PC-3 (cell line): ENCODE measurements at regions not wholly inside any gene's neighbourhood (a gene's known extent, or its start where the extent isn't known, plus 50 kb on each side); places are given as distances from the start of the nearest gene placed in this dataset.

Experiments used
- CTCF ChIP-seq: fragments of 300-600 bp; sonication (generic); conservative IDR thresholded peaks from 2 replicates; pipeline ENCODE4 v1.5.1; 2017; ENCODE audit warnings: antibody characterized with exemption, low read depth, mild to moderate bottlenecking, low read length
- EZH2 ChIP-seq: fragments of 300-600 bp; sonication (generic); IDR thresholded peaks from one replicate; pipeline ENCODE4 v1.6.1; 2017; ENCODE audit warnings: antibody characterized with exemption, mild to moderate bottlenecking, low read length; ENCODE audit not compliant: unreplicated experiment

GRCh38 chr11:120054753-120055045 is 83.2 kb downstream of the TRIM29 start:
- TF ChIP-seq CTCF, result no peak
- TF ChIP-seq EZH2, result no peak
